ENCODE measurements at regions not wholly inside any gene's neighbourhood (a gene's known extent, or its start where the extent isn't known, plus 50 kb on each side); places are given as distances from the start of the nearest gene placed in this dataset.
A peak's percentile ranks its signal among the peaks of the same experiment; 100 is the strongest.

DNA sequence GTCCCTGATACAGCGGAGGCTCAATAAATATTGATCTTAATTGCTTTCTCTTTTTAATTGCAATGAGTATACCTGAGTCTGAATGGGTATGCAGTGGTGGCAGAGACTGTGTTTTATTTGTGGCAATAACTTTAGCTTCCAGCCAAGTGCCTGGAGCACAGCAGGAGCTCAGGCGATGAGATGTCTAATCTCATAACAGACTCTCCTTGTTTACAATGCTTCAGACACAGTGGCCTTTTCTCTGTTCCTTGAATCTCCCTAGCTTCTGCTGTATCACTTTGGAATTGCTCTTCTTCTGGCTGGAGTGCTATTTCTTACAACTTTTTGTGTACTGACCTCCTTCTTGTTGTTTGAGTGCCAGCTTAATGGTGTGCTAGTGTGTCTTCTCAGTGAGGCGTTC, 91.5 kb upstream of the UNC5C start:
- 83% methylated on average over 3 of the region's 3 CpGs; no CpG with 5 or more reads in 1 of the 2 experiments for WGBS, 2 experiments (ENCODE audit: extremely low coverage in 1 of 2, insufficient coverage in 1 of 2, insufficient read length in 1 of 2, insufficient replicate concordance in 2 of 2, low coverage in 1 of 2, low lambda C conversion rate in 2 of 2, missing lambda C conversion rate in 1 of 2)
- no peak overlapping the region; the same call in 1 of the 2 replicates for H2BK15ac ChIP-seq (ENCODE audit: low read length)
- H4K5ac ChIP-seq (ENCODE audit: insufficient read length, low read depth, low read length) = no peak overlapping the region
- H3K4me1 ChIP-seq (replicated peaks in 1 of 4; ENCODE audit: control insufficient read depth in 3 of 4, insufficient read depth in 4 of 4, low read length in 3 of 4) = peaks cover 0 to 9% (median 3%) of the 10 kb centered on the region in 4 experiments; a peak in 4 of 7 replicates
- ChIA-PET CTCF (ENCODE audit: partially characterized antibody) (no interaction called here), POLR2A (ENCODE audit: partially characterized antibody) (no interaction called here)
- no peak overlapping the region for H4K8ac ChIP-seq (ENCODE audit: extremely low read depth, insufficient read depth, low read length)
- no peak overlapping the region for H3K4ac ChIP-seq (replicated peaks; ENCODE audit: insufficient read length, low read depth, low read length)
- H3K18ac ChIP-seq (ENCODE audit: extremely low read depth, low read length) = no peak overlapping the region
- H4K91ac ChIP-seq (replicated peaks; ENCODE audit: insufficient read length, low read length) = no peak overlapping the region
- FAIRE-seq = no peak
- H2BK120ac ChIP-seq (replicated peaks; ENCODE audit: low read depth, low read length) = no peak overlapping the region
- no peaks in the 10 kb centered on the region for H3K79me2 ChIP-seq (ENCODE audit: control insufficient read depth in 1 of 2, insufficient read depth in 2 of 2, low read length in 2 of 2)
- no peaks in the 10 kb centered on the region for H3K9me3 ChIP-seq (ENCODE audit: insufficient read depth in 2 of 2, low read depth in 1 of 2, low read length in 1 of 2)
- H2AFZ ChIP-seq (ENCODE audit: low read length) = peak overlapping the region; percentile 94; the same call in 1 of the 2 replicates
- H3K56ac ChIP-seq (replicated peaks; ENCODE audit: insufficient read length, low read depth, low read length) = no peak overlapping the region
- no peaks in the 10 kb centered on the region for H3K79me1 ChIP-seq (ENCODE audit: low read depth, low read length)
- H3K36me3 ChIP-seq (ENCODE audit: control insufficient read depth in 2 of 4, insufficient read depth in 4 of 4, low read length in 3 of 4) = no peaks in the 10 kb centered on the region
- no peak for DNase-seq (ENCODE audit: low read depth in 1 of 2, low spot score in 2 of 2)
- peak overlapping the region; percentile 52; the same call in 1 of the 2 replicates for H2BK20ac ChIP-seq (ENCODE audit: low read length)
- H3K23me2 ChIP-seq (ENCODE audit: low read depth, low read length) = no peaks in the 10 kb centered on the region
- H3K4me3 ChIP-seq (ENCODE audit: extremely low read depth in 1 of 4, insufficient read depth in 2 of 4, low read depth in 3 of 4, low read length in 4 of 4) = no peak overlapping the region
- H2BK12ac ChIP-seq (ENCODE audit: low read depth, low read length) = no peak overlapping the region
- H3K27ac ChIP-seq (ENCODE audit: low read depth, low read length) = no peak overlapping the region
- H2AK5ac ChIP-seq (ENCODE audit: low read depth, low read length) = no peak overlapping the region
- H3K27me3 ChIP-seq (replicated peaks in 1 of 4; ENCODE audit: control insufficient read depth in 3 of 4, extremely low read depth in 1 of 4, insufficient read depth in 3 of 4, low read length in 3 of 4) = no peaks in the 10 kb centered on the region
- H3K4me2 ChIP-seq (ENCODE audit: insufficient read depth in 1 of 2, low read depth in 2 of 2, low read length in 2 of 2) = no peak overlapping the region
- H3K14ac ChIP-seq (ENCODE audit: insufficient read length) = no peak overlapping the region
- H3K23ac ChIP-seq (ENCODE audit: insufficient read length) = no peak overlapping the region
- H4K20me1 ChIP-seq (replicated peaks in 1 of 2; ENCODE audit: control insufficient read depth in 1 of 2, insufficient read depth in 2 of 2, low read length in 2 of 2) = no peaks in the 10 kb centered on the region
- no peak overlapping the region for H2BK5ac ChIP-seq (ENCODE audit: low read depth, low read length)
- no peak for TF ChIP-seq SAP30 (IDR thresholded peaks at IDR 0.05; ENCODE audit: insufficient read depth, insufficient replicate concordance, low read length)
- no peak for TF ChIP-seq KDM1A (IDR thresholded peaks at IDR 0.05; ENCODE audit: borderline replicate concordance, low read length)
- no peak for TF ChIP-seq CHD1 (IDR thresholded peaks at IDR 0.05; ENCODE audit: low read depth, low read length)
- TF ChIP-seq SIRT6 (IDR thresholded peaks at IDR 0.05; ENCODE audit: low read length) = no peak
- TF ChIP-seq BACH1 (IDR thresholded peaks at IDR 0.05; ENCODE audit: low read length) = no peak
- no peak overlapping the region for H3K9ac ChIP-seq (replicated peaks in 1 of 4; ENCODE audit: extremely low read depth in 1 of 4, low read depth in 3 of 4, low read length in 3 of 4)
